Neural cell (in vitro differentiated cells): ENCODE measurements at regions not wholly inside any gene's neighbourhood (a gene's known extent, or its start where the extent isn't known, plus 50 kb on each side); places are given as distances from the start of the nearest gene placed in this dataset.

Experiments
- H2AFZ ChIP-seq: fragments of 200-600, 300-800 bp; sonication (generic), shearing (Covaris generic); 2 replicates; pipeline ENCODE4 v1.6.0; 2014; ENCODE audit warnings: low read depth, mild to moderate bottlenecking, antibody characterized with exemption, low read length, moderate library complexity
- H3F3A ChIP-seq: fragments of 200-600 bp; shearing (Covaris generic); 2 replicates; pipeline ENCODE4 v1.6.1; 2016; ENCODE audit warnings: mild to moderate bottlenecking, moderate library complexity, mixed read lengths, antibody characterized with exemption, low read length; ENCODE audit not compliant: insufficient read depth, poor library complexity, severe bottlenecking
- H3K27ac ChIP-seq: fragments of 200-600, 300-800 bp; sonication (generic), shearing (Covaris generic); 2 replicates; pipeline ENCODE4 v1.5.1; 2014; ENCODE audit warnings: mild to moderate bottlenecking, low read length, moderate library complexity
- H3K27me3 ChIP-seq: fragments of 300-800, 200-600 bp; sonication (generic), shearing (Covaris generic); 2 replicates; pipeline ENCODE4 v1.6.0; 2014; ENCODE audit warnings: mild to moderate bottlenecking, low read depth, low read length, moderate library complexity; ENCODE audit not compliant: insufficient read depth
- H3K36me3 ChIP-seq: fragments of 300-800, 200-600 bp; sonication (generic), shearing (Covaris generic); 2 replicates; pipeline ENCODE4 v1.5.1; 2014; ENCODE audit warnings: mild to moderate bottlenecking, antibody characterized with exemption, low read length, moderate library complexity; ENCODE audit not compliant: insufficient read depth
- H3K4me2 ChIP-seq: fragments of 300-800, 200-600 bp; sonication (generic), shearing (Covaris generic); 2 replicates; pipeline ENCODE4 v1.6.0; 2014; ENCODE audit warnings: mild to moderate bottlenecking, low read length
- H3K4me3 ChIP-seq: fragments of 300-800, 200-600 bp; sonication (generic), shearing (Covaris generic); 2 replicates; pipeline ENCODE4 v1.5.1; 2014; ENCODE audit warnings: mild to moderate bottlenecking, low read length, moderate library complexity
- H3K79me2 ChIP-seq: fragments of 200-600 bp; shearing (Covaris generic); replicated peaks from 2 replicates; pipeline ENCODE4 v1.6.0; 2014; ENCODE audit warnings: mild to moderate bottlenecking, low read length, moderate library complexity; ENCODE audit not compliant: insufficient read depth
- H3K9ac ChIP-seq: fragments of 300-800, 200-600 bp; sonication (generic), shearing (Covaris generic); 2 replicates; pipeline ENCODE4 v1.6.1; 2016; ENCODE audit warnings: mild to moderate bottlenecking, low read length, mixed read lengths
- H3K9me2 ChIP-seq: fragments of 200-600 bp; shearing (Covaris generic); 2 replicates; pipeline ENCODE4 v1.6.1; 2016; ENCODE audit warnings: mild to moderate bottlenecking, low read length, mixed read lengths; ENCODE audit not compliant: insufficient read depth
- H3K9me3 ChIP-seq: fragments of 200-600, 300-800 bp; sonication (generic), shearing (Covaris generic); 2 replicates; pipeline ENCODE4 v1.6.1; 2016; ENCODE audit warnings: mild to moderate bottlenecking, mixed run types, low read length, moderate library complexity, mixed read lengths
- H4K20me1 ChIP-seq: fragments of 200-600 bp; shearing (Covaris generic); 2 replicates; pipeline ENCODE4 v1.6.1; 2016; ENCODE audit warnings: mild to moderate bottlenecking, mixed run types; ENCODE audit not compliant: insufficient read depth
- CTCF ChIP-seq: fragments of 450-650 bp; IDR thresholded peaks from 2 replicates; pipeline ENCODE4 v1.5.1; 2014; ENCODE audit warnings: antibody characterized with exemption, mild to moderate bottlenecking, moderate library complexity; ENCODE audit not compliant: poor library complexity, severe bottlenecking
- EP300 ChIP-seq: fragments of 450-650 bp; conservative IDR thresholded peaks from 2 replicates; pipeline ENCODE4 v1.6.1; 2014; ENCODE audit warnings: antibody characterized with exemption, mild to moderate bottlenecking, moderate library complexity; ENCODE audit not compliant: poor library complexity, severe bottlenecking
- EZH2 ChIP-seq: fragments of 200-600, 300-800 bp; shearing (Covaris generic), sonication (generic); IDR thresholded peaks from 2 replicates; pipeline ENCODE4 v1.6.1; 2014; ENCODE audit warnings: antibody characterized with exemption, low read length, borderline replicate concordance, mild to moderate bottlenecking; ENCODE audit not compliant: insufficient read depth, poor library complexity, severe bottlenecking
- MXI1 ChIP-seq: fragments of 450-650 bp; conservative IDR thresholded peaks from 2 replicates; pipeline ENCODE4 v1.6.1; 2014; ENCODE audit warnings: antibody characterized with exemption, mild to moderate bottlenecking; ENCODE audit not compliant: poor library complexity, severe bottlenecking
- POLR2AphosphoS5 ChIP-seq: IDR thresholded peaks from 2 replicates; pipeline ENCODE4 v1.6.1; 2012
- RAD21 ChIP-seq: fragments of 450-650 bp; conservative IDR thresholded peaks from 2 replicates; pipeline ENCODE4 v1.6.1; 2014; ENCODE audit warnings: antibody characterized with exemption, mild to moderate bottlenecking, moderate library complexity
- REST ChIP-seq: IDR thresholded peaks from 2 replicates; pipeline ENCODE4 v1.6.1; 2012; ENCODE audit warnings: borderline replicate concordance
- SMC3 ChIP-seq: fragments of 450-650 bp; conservative IDR thresholded peaks from 2 replicates; pipeline ENCODE4 v1.6.1; 2014; ENCODE audit warnings: antibody characterized with exemption, mild to moderate bottlenecking, moderate library complexity; ENCODE audit not compliant: poor library complexity
- TAF1 ChIP-seq: IDR thresholded peaks from 2 replicates; pipeline ENCODE4 v1.6.1; 2012; ENCODE audit warnings: low read depth

- no peak overlapping the region for H3K4me2 ChIP-seq
- H3K27ac ChIP-seq, result no peak overlapping the region
- no peak for TF ChIP-seq CTCF
- no peak for TF ChIP-seq MXI1
- TF ChIP-seq SMC3, result no peak
Observed at GRCh38 chr18:43774497-43774896, 497.2 kb upstream of the SYT4 start.

DNA sequence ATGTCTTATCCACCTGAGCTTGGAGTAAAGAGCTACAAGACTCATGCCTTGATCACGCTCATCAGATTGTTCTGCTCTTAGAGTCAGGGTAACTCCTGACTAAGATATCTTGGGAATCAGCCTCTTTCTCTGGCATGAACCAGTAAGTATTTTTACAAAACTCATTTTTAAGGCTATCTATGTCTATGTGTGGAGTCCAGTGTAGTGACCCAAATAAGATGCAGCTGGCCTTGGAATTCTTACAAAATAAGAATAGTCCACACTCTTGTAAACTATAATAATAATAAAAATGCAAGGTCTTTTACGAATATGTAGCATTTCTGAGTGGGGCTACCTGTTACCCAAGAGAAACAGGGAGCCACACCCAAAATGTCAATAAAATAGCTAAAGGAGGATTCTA, 498.3 kb upstream of the SYT4 start:
- TF ChIP-seq CTCF (no peak), SMC3 (no peak), EP300 (no peak), TAF1 (no peak), POLR2AphosphoS5 (no peak), RAD21 (no peak), MXI1 (no peak), REST (no peak), EZH2 (no peak)
- Histone ChIP-seq H3K4me3 (no peak overlapping the region), H3K4me2 (no peak overlapping the region), H3K27ac (no peak overlapping the region), H4K20me1 (no peaks in the 10 kb centered on the region), H3F3A (no peaks in the 10 kb centered on the region), H3K36me3 (no peaks in the 10 kb centered on the region), H3K27me3 (no peaks in the 10 kb centered on the region), H3K79me2 (no peaks in the 10 kb centered on the region), H3K9me3 (no peaks in the 10 kb centered on the region), H3K9me2 (no peaks in the 10 kb centered on the region), H3K9ac (no peak overlapping the region), H2AFZ (no peak overlapping the region)

More at GRCh38 chr18:43774497-43774896, 497.2 kb upstream of the SYT4 start:
- Histone ChIP-seq H3K36me3 (no peaks in the 10 kb centered on the region), H3K9ac (no peak overlapping the region), H3K9me3 (no peaks in the 10 kb centered on the region), H2AFZ (no peak overlapping the region), H3K27me3 (no peaks in the 10 kb centered on the region), H3F3A (no peaks in the 10 kb centered on the region), H3K4me3 (no peak overlapping the region), H3K9me2 (no peaks in the 10 kb centered on the region), H3K79me2 (no peaks in the 10 kb centered on the region), H4K20me1 (no peaks in the 10 kb centered on the region)
